HG03521 (cell line): ENCODE measurements at regions not wholly inside any gene's neighbourhood (a gene's known extent, or its start where the extent isn't known, plus 50 kb on each side); places are given as distances from the start of the nearest gene placed in this dataset.

Experiments
- ATAC-seq: cut with Tn5 transposase; IDR thresholded peaks from one replicate; pipeline ENCODE4 v1.9.1; 2021; ENCODE audit warnings: mild to moderate bottlenecking, moderate library complexity; ENCODE audit not compliant: unreplicated experiment

GRCh38 chr5:10173716-10174115 lies 76.0 kb downstream of the ATPSCKMT start:
- no peak for ATAC-seq

GRCh38 chr5:10172247-10172646 lies 77.4 kb downstream of the ATPSCKMT start:
- ATAC-seq = no peak

GRCh38 chr5:10169359-10169758 lies 80.3 kb downstream of the ATPSCKMT start:
- no peak for ATAC-seq

- no peak for ATAC-seq
Observed at GRCh38 chr5:10168254-10168653, 81.4 kb downstream of the ATPSCKMT start.

- no peak for ATAC-seq
Observed at GRCh38 chr5:10167806-10168205, 81.9 kb downstream of the ATPSCKMT start.

- no peak for ATAC-seq
Observed at GRCh38 chr5:10166392-10166791, 83.3 kb downstream of the ATPSCKMT start.

- ATAC-seq = no peak
Observed at GRCh38 chr5:10162468-10162867, 87.2 kb downstream of the ATPSCKMT start.

GRCh38 chr5:10161778-10162177 lies 87.9 kb downstream of the ATPSCKMT start:
- no peak for ATAC-seq

GRCh38 chr5:10160241-10160640 lies 89.4 kb downstream of the ATPSCKMT start:
- ATAC-seq = no peak

- no peak for ATAC-seq
Observed at GRCh38 chr5:10158886-10159285, 90.8 kb downstream of the ATPSCKMT start.

- ATAC-seq = no peak
Observed at GRCh38 chr5:10157085-10157669, 92.5 kb downstream of the ATPSCKMT start.

- ATAC-seq = no peak
Observed at GRCh38 chr5:10155897-10156667, 93.6 kb downstream of the ATPSCKMT start.

- ATAC-seq = no peak
Observed at GRCh38 chr5:10153808-10154537, 95.7 kb downstream of the ATPSCKMT start.

- no peak for ATAC-seq
Observed at GRCh38 chr5:10153394-10153793, 96.3 kb downstream of the ATPSCKMT start.

- no peak for ATAC-seq
Observed at GRCh38 chr5:10151656-10152055, 98.0 kb downstream of the ATPSCKMT start.

- no peak for ATAC-seq
Observed at GRCh38 chr5:10149911-10150310, 99.8 kb downstream of the ATPSCKMT start.

- no peak for ATAC-seq
Observed at GRCh38 chr5:10145923-10146401, 103.7 kb downstream of the ATPSCKMT start.

- ATAC-seq = no peak
Observed at GRCh38 chr5:10144040-10144439, 105.6 kb downstream of the ATPSCKMT start.

GRCh38 chr5:10140195-10140973 lies 109.3 kb downstream of the ATPSCKMT start:
- ATAC-seq = no peak

GRCh38 chr5:10138395-10139057 lies 111.2 kb downstream of the ATPSCKMT start:
- no peak for ATAC-seq
